Hematopoietic multipotent progenitor cell treated with erythropoietin and hydrocortisone succinate and interleukin-3 and kit ligand, for 17 days (in vitro differentiated cells): ENCODE measurements at regions not wholly inside any gene's neighbourhood (a gene's known extent, or its start where the extent isn't known, plus 50 kb on each side); places are given as distances from the start of the nearest gene placed in this dataset.

Experiments
- DNase-seq: peaks from one replicate; pipeline ENCODE4 v3.0.0-alpha.2; 2015; ENCODE audit warnings: low spot score

DNA sequence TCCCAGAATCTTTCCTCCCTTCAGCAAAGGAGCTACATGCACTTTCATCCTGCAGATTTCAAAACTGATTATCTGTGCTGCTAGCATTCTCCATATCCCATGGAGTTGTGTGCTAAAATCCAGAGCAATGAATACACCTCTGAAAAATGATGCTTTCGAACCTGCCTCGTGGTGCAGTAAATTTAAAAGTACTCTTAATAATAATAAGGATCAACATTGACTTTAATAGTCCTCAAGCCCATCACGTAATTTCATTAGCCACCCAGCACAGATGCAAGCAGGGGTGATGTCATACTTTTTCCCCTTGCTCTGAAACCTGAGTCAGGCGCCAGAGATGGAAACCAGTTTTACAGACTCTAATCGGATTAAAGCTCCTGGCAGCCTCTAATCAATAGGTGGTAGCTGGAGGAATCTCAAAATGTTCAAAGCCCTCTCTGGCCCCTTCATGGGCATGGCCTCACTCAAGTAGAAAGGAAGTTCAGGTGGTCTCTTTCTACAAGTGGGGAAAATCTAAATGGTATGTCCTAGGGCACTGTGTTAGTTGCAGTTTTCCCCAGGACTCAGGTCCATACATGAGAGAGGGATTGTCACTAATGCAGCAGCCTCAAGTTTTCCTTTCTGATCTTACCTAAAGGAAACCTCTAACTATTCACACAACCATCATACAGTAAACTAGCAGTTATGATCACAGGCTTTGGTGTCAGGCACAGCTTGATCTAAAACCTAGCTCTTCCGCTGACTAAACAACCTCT is 221.6 kb upstream of the SLC30A5 start:
- no peak for DNase-seq

DNA sequence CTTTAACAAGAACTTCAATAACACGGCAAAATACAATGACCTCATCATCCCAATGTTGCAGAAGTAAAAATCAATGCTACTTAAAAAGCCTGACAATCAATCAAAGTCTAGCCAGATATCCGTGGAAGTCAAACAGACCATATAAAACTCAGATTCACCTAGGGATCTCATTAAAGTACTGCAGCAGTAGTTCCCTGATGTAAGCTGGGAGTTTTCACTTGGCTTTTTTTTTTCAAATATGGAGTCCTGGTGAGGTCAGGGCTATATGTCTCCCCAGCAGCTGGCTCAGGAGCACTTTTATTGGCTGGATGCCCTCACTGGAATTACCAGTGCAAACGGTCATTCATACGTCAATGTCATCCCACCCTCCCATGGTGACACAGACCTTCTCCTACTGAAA is 220.6 kb upstream of the SLC30A5 start:
- no peak for DNase-seq

DNA sequence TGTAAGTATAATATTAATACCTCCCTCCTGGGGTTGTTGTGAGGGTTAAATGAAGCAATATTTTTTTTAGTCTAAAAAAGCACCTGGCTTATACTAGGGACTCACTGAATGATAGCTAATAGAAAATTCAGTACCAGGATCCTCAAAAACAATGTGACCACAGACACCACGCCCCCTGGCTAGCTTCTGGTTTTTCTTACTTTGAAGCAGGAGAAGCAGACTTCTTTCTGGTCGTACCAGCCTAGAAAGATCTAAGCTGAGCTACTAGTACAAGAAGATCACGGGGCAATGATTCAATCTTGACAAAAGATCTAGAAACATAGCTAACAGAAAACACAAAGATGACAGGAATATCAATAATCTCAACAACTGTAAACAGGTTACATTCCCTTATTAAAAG is 218.5 kb upstream of the SLC30A5 start:
- no peak for DNase-seq

DNA sequence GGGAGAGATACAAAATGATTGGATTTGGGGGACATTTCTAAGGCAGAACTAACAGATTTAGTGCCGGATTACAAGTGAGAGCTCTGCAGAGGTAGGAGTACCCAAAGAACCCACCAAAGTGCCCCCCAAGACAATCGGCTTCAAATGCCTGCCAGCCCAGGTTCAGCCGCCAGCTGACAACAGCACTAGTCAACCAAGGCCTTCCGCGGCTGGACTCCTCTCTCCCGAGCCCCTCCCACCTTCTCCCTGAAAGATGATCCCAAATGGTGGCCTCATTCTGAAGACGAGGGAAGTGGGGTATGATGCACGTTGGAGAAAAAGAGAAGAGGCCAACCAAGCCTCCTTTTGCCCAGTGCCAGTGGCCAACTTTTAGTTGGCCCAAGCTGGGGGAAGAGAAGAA is 210.4 kb upstream of the SLC30A5 start:
- no peak for DNase-seq

DNA sequence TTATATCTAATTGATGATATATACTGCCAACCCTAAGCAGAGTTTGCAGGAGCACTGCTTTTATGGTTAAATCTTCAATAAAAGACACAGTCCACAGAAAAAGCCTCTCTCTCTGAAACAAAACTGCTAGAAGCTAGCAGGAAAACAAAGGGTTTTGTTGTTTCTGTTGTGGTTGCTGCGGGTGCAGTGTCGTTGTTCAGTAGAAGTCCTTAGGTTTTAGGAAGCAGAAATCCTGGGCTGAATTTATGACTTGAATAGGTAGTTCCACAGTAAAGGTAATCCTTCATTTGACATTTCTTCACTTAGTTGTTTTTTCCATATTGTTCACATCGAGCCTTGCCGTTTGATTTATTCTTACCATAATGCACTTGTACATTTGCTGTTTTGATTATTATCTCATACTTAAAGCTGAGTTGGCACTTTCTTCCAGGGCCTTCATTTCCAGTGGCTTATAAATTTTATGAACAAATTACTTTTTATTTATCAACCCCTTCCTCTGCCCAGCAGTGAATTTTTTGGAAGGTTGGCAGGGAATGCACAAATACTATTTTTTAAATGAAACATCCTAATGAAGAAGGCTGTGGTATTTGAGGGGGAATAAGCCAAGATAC is 209.6 kb upstream of the SLC30A5 start:
- no peak for DNase-seq

DNA sequence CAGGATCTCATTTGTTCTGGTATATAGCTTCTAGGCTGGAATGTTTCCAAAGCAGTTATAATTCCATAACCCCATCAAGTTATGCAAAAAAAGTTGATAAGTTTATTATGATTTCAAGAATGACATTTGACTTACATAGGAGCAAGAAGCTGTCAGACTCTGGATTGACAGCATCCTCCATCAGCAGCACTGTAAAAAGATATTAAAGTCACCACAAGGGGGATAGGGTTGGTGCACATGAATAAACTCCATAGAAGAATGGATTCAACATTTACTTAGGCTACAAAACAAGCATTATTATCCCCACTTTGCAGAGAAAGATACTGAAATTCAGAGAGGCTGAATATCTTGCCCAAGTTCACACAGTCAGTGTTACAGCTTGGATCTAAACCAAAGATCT is 208.9 kb upstream of the SLC30A5 start:
- no peak for DNase-seq

DNA sequence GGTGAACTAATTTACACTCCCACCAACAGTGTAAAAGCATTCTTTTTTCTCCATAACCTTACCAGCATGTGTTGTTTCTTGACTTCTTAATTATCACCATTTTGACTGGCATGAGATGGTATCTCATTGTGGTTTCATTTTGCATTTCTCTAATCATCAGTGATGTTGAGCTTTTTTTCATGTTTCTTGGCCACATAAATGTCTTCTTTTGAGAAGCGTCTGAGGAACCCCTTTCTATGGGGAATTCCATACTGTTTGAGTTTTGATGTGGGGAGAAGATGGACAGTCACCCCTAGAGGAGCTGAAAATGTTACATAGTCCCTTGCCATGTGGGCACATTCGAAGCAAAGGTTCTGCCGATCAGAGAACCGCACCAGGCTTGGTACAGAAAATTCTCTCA is 207.0 kb upstream of the SLC30A5 start:
- no peak for DNase-seq

DNA sequence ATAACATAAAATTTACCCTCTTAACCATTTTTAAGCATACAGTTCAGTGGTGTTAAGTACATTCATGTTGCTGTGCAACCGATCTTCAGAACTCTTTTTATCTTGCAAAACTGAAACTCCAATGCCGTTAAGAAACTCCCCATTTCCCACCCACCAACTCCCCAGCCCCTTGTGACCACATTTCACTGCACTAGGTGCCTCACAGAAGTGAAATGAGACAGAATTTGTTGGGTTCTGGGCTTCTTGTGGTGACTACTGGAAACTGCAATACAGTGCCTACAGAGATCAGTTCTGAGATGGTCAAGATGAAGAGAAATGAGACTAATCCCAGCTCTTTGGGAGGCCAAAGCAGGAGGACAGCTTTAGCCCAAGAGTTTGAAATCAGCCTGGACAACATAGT is 202.1 kb upstream of the SLC30A5 start:
- DNase-seq = no peak

DNA sequence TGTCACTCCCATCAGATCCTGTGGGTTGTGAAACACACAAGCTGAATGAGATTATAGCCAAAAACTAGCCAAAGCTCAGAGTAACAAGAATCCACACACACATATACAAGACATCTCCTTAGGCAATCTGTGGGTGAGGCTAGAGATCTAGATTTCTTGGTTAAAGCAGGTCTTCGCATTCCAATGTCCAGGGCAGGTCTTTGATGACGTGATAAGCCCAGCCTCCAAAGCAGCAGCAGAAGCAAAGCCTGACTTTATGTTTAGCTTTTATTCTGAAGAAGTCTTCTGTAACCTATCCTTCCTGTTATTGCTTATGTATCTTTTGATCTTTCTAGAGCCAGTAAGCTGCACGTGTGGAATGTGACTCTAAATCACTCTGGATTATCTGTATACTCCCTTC is 199.1 kb upstream of the SLC30A5 start:
- no peak for DNase-seq

DNA sequence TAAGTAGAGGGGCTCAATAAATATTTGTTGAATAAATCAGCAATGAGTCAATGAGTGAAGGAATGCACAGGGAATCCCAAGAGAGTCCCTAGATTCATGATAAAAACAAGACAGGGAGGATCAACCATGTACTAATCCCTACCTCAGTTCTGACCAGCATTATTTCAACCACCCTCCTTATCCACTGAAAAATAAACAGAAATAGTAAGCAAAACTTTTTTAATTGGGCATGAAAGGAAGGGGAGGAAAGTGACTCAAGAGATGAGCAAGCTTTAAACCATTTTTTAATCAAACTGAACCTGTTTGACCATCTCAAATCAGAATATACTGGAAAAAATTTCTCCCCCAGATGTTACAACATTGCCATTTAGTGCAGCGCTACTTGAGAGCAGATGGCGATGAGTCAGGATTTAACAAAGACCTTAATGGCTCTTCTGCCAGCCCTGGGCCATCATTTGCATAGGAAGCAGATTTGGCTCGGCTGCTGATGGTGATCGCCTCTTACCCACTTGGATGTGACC is 194.8 kb upstream of the SLC30A5 start:
- no peak for DNase-seq

DNA sequence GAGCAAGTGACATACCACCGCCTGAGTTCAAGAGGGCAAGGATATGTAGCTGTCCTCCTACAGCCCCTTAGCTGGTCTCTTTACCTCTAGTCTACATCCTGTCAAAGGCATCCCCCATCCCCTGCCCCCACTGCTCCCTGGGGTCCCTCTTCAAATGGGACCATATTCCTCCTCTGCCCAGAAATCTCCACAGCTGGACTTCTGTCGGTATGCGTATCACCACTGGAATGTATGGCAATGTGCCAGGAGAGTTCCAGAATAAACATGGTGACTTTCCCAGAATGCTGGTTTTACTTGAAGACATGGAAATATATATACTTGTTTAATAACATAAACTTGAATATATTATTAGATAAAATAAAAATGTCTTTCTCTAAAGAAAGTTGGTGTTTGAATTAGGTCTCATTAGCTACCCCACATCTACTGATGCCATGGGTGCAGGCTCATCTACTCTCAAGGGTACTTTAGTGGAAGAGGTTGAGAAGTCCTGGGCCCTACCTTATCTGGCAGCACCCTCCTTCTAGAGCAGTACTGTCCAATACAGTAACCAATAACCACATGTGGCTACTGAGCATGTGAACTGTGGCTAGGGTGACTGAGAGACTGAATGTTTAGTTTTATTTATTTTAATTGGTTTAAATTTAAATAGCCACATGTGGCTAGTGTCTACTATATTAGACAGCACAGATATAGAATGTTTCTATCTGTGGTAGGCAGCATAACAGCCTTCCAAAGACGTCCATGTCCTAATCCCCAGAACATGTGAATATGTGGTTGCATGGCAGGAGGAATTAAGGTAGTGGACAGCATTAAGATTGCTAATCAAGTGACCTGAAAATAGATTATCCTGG is 181.7 kb upstream of the SLC30A5 start:
- no peak for DNase-seq

DNA sequence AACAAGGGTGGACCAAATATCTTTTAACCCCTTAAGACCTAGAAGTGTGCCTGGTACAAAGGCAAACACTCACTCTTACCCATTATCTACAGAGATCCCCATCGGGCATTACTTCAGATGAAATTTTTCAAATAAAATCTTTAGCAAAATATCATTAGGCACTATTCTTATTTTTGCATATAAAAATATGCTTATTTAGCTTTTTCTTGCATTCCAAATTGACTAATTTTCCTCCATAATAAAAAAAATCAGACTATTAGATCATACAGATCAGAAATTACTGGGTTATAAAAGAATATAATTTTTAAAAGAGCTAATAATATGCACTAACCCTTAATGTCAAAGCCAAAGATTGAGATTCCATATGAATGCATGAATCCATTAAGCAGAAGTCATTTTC is 178.7 kb upstream of the SLC30A5 start:
- DNase-seq = no peak

DNA sequence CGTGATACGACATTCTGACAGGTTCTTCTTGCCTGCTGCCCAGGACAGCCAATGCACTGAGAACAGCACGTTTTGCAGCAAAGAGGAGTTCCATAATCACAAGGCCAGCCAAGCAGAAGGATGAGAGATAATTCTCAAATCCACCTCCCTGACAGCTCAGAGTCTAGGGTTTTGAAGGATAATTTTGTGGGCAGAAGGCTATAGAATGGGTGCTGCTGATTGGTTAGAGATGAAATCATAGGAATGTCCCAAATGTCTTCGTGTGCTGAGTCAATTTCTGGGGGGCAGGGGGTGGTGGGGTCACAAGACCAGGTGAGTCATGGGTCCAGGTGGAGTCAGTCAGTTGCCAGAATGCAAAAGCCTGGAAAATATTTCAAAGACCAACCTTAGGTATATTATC is 175.5 kb upstream of the SLC30A5 start:
- no peak for DNase-seq

DNA sequence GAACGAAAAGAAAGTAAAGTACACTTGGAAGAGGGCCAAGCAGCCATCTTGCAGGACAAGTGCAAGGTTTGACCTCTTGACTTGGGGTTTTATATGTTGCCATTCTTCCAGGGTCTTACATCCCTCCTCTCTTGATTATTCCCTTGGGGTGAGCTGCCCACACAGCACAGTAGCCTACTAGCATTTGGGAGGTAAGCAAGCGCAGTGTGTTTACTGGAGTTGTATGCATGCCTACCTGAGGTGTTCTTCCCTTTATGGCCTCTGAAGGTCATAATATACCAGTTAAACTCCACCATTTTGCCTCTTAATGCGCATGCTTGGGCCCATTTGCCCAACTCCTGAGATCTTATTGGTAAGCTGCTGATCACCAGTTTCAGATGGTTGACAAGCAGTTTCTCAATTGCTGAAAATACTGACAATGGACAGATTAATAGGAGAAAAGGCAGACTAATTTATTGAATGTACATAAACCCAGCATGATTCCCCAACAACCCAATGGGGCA is 173.8 kb upstream of the SLC30A5 start:
- DNase-seq = no peak

DNA sequence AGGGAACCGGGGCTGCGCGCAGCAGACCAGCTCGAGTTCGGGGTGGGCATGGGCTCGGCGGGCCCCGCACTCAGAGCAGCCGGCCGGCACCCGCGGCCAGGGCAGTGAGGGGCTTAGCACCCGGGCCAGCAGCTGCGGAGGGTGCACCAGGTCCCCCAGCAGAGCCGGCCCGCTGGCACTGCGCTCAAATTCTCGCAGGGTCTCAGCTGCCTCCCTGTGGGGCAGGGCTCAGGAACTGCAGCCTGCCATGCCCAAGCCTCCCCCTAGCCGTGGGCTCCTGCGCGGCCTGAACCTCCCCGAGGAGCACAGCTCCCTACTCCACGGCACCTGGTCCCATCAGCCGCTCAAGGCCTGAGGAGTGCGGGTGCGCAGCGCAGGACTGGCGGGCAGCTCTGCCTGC is 172.9 kb upstream of the SLC30A5 start:
- no peak for DNase-seq

DNA sequence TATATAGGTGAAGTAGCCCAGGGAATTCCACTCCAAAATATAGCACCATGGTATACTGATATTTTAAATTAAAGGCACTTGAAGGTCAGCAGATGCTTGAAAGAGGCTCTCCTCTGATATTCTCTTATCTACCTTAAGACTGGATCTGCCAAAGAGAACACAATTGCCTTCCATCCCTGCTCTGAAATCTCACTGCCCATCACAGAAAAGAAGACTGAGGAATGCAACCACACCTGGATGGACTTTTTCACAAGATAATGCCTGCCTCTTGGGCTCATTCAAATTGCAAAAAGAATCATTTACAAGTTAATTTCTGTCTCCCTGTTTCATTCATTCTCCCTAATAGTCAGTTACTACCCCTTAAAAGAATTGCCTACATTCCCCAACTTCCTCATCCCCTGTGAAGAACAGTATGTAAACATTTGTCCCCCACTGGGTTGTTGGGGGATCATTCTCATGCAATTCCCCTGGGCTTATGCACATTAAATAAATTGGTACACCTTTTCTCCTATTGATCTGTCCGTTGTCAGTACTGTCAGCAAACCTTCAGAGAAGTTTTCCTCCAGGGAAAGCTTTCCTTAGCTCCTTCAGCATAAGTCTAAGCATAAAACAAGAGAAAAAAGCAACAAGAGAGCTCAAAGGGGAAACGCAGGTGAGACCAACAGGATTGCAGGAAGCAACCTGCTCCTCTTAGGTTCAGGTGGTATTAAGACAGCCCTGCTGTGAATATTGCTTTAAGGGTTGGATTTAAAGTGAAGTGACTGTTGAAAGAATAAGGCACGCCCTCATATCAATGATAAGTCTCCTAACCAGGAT is 171.4 kb upstream of the SLC30A5 start:
- DNase-seq = no peak

DNA sequence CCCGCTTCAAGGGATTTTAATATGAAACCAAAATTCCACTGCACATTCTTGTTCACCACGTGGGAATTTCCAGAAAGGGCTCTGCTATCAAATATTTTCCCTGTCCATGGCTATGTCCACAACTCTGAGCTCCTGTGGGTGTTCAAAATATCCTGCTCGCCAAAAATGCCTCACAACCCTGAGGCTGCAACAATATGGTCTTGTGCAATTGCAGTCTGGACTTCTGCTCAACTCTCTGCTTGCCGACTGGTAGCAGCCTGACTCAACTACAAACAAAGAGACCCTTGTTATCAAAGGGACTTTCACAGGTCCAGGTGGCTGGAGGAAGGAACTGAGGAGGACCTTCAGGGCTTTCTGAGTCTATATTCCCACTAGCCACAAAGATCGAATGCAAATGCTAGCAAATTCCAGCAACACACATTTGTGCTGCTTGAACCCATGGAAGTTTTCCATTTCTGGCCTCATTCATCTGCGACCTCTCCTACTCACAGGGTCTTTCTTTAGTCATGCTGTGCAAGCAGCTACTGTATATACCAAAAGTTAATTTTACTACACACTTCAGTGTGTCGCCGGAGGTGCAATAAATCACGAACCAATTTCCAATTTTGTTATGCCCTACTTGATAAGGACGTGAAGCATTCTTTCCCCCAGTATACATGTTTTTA is 169.2 kb upstream of the SLC30A5 start:
- DNase-seq = no peak

DNA sequence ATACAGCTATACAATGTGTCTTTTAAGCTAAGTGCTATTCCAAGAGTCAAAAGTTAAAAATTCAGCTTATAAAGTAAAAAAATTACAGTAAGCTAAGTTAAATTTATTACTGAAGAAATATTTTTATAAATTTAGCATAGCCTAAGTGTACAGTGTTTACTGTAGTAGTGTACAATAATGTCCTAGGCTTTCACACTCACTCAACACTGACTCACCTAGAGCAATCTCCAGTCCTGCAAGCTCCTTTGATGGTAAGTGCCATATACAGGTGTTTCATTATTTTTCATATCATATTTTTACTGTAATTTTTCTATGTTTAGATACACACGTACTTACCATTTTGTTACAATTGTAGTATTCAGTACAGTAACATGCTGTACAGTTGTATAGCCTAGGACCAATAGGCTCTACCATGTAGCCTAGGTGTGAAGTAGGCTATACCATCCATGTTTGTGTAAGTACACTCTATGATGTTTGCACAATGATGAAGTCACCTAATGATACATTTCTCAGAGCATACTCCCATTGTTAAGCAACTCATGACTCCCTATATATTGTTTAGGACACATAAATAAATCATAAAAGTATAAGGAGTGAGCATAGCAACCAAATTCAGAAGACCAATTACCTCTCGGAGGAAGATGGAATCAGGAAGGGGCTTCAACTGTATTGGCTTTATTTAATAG is 165.1 kb upstream of the SLC30A5 start:
- DNase-seq = no peak

DNA sequence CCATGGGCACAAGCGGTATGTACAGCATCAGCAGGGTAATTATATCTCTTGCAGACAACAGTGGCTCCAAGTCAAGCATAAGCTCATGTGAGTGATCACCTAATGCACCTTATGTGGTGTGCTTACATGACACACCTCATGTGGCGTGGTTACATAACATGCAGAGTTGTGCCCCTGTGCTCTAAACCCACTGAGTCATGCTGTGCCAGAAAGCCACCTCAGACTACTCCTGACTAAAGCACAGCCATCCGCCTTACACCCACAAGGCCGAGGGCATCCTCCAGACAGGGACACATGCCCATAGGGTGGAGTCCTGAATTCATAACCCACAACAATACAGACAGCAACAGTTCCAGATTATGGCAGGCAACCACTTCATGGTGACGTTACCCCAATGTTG is 163.7 kb upstream of the SLC30A5 start:
- no peak for DNase-seq

DNA sequence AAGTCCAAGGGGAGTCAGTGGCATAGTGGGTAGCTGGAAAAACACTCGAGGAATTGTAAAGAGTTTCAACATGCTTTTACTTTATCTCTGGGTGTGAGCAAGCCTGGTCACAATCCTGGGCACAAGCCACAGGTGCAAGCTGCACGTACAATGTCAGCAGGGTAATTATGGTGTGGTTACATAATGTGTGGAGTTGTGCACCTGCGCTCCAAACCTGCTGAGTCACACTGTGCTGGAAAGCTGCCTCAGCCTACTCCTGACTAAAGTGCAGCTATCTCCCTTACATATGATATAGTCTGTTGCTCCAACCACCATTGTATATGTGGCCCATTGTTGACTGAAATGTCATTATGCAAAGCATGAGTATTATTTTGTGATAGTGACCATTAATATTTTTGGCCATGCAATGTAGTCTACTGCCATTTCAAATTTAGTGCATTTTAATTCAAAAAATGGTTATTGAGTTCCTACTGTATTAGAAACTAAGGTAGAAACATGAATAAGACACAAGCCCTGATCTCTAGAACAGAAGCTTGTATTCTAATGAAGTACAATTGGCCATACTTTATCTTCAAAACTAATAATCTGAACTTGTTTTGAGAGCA is 160.9 kb upstream of the SLC30A5 start:
- no peak for DNase-seq
